HG03378 (cell line): ENCODE measurements at regions not wholly inside any gene's neighbourhood (a gene's known extent, or its start where the extent isn't known, plus 50 kb on each side); places are given as distances from the start of the nearest gene placed in this dataset.

Source experiments
- ATAC-seq: cut with Tn5 transposase; IDR thresholded peaks from one replicate; pipeline ENCODE4 v1.9.1; 2021; ENCODE audit warnings: mild to moderate bottlenecking, moderate library complexity; ENCODE audit not compliant: unreplicated experiment

GRCh38 chr4:104942990-104943743 lies 203.5 kb upstream of the TET2 start:
- ATAC-seq: peak; percentile 65

GRCh38 chr4:104944596-104944995 lies 202.1 kb upstream of the TET2 start:
- no peak for ATAC-seq

- ATAC-seq: peak; percentile 28
These were observed 182.1 kb upstream of the TET2 start for GRCh38 chr4:104964410-104965175.

- ATAC-seq: peak; percentile 98
These were observed 180.2 kb upstream of the TET2 start for GRCh38 chr4:104966349-104967033.

GRCh38 chr4:104967034-104967401 lies 179.7 kb upstream of the TET2 start:
- peak; percentile 25 for ATAC-seq

- no peak for ATAC-seq
These were observed 177.1 kb upstream of the TET2 start for GRCh38 chr4:104969394-104970082.

- ATAC-seq: no peak
These were observed 175.2 kb upstream of the TET2 start for GRCh38 chr4:104971462-104971861.

- ATAC-seq: peak; percentile 41
These were observed 173.0 kb upstream of the TET2 start for GRCh38 chr4:104973708-104974107.

GRCh38 chr4:104975617-104976016 lies 171.1 kb upstream of the TET2 start:
- ATAC-seq: no peak

- ATAC-seq: peak; percentile 46
These were observed 170.4 kb upstream of the TET2 start for GRCh38 chr4:104976262-104976661.

- ATAC-seq: no peak
These were observed 167.5 kb upstream of the TET2 start for GRCh38 chr4:104979083-104979760.

GRCh38 chr4:104983615-104984179 lies 163.0 kb upstream of the TET2 start:
- ATAC-seq: no peak

- ATAC-seq: no peak
These were observed 160.4 kb upstream of the TET2 start for GRCh38 chr4:104986306-104986705.

GRCh38 chr4:104989371-104989770 lies 157.3 kb upstream of the TET2 start:
- no peak for ATAC-seq

GRCh38 chr4:105002278-105002677 lies 144.4 kb upstream of the TET2 start:
- no peak for ATAC-seq

- no peak for ATAC-seq
These were observed 132.4 kb upstream of the TET2 start for GRCh38 chr4:105014234-105014633.

- no peak for ATAC-seq
These were observed 132.0 kb upstream of the TET2 start for GRCh38 chr4:105014635-105015034.

- no peak for ATAC-seq
These were observed 130.9 kb upstream of the TET2 start for GRCh38 chr4:105015750-105016149.

- ATAC-seq: no peak
These were observed 123.6 kb upstream of the TET2 start for GRCh38 chr4:105022811-105023667.
